ENCODE measurements at regions not wholly inside any gene's neighbourhood (a gene's known extent, or its start where the extent isn't known, plus 50 kb on each side); places are given as distances from the start of the nearest gene placed in this dataset.
"Not testable (repeated sequence)": the region's sequence is repeated elsewhere in the genome, so short reads cannot be mapped to it uniquely, and the experiment has no call there.

DNA sequence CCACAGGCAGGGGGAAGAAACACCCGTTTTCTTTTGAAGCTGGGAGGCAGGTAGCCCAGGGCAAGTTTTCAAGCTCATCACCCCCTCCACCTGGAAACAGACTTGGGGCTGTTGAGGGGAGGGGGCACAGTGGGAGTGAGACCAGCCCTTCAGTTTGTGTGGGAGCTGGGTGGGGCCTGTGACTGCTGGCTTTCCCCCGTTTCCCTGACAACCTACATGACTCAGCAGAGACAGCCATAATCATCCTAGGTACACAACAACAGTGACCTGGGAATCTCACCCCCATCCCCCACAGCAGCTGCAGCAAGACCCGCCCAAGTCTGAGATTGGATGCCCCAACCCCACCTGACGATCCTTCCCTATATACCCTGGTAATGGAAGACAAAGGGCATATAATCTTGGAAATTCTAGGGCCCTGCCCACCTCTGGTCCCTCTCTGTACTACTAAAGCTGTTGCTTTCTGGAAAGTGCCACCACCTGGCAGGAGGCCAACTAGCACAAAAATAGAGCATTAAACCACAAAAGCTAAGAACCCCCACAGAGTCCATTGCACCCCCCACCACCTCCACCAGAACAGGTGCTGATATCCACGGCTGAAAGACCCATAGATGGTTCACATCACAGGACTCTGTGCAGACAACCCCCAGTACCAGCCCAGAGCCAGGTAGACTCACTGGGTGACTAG, 422.2 kb upstream of the SGO1 start:
- DNase-seq, result no peak

DNA sequence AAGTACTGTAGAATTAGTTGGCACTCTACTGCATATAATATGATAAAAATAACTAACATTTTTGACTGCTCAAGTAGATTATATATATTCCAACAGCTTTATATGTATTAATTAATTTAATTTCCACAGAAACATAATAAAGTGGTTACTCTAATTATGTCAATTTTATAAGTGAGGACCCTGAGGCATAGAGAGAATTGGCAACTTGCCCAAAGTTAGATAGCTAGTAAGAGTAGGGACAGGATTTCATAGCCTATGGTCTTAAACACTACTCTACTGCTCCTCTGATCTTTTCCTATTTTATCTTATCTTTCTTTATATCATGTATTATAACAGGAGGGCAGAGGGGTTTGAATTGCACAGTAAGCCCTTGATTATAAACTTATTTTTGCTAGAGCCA, 418.7 kb upstream of the SGO1 start:
- DNase-seq, result no peak

DNA sequence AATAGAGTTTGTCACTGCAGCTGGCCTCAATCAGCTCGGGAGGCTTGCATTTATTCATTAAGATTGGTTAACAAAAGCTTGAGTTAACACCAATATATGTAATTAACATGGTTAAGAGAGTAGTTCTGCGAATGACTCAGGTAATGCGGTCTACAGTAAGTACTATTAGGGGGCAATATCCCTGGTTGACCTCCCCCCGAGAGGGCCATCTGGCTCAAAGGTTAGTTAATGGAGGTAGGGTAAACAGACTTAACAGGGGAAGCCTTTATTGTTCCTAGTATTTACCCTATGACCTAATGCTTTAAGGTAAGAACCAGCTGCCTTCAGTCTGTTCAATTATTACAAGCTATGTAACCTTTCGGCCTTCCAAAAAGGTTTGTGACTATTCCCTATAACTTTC, 403.3 kb upstream of the SGO1 start:
- no peak for DNase-seq

DNA sequence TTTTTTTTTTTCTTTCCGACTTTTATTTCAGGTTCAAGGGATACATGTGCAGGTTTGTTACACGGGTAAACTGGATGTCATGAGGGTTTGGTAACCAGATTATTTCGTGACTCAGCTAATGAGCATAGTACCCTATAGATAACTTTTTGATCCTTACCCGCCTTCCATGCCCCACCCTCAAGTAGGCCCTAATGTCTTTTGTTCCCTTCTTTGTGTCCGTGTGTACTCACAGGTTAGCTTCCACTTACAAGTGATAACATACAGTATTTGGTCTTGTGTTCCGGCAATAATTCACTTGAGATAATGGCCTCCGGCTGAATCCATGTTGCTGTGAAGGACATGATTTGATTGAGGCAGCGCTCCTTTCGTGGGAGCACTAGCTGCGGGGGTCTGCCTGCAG, 402.8 kb upstream of the SGO1 start:
- no peak for DNase-seq

DNA sequence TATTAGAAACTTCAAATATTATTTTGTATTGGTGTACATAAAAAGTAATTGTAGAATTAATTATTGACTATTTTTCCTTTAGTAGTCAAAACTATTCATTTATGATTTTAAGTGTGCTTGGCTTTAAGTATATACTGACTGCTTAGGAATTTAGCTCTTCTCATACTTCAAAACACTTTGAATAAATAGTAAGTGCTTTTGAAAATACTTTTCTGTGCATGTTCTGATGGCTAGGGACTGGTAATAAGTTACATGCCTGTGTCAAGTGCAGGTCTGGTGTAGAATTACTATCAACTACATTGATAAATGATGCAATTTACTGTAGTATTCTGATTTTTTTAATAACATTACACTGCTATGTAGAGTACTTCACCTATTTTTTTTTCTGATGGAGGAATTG, 397.6 kb upstream of the SGO1 start:
- no peak for DNase-seq

- no peak for DNase-seq
Observed at GRCh38 chr3:20576228-20576627, 390.2 kb upstream of the SGO1 start.

DNA sequence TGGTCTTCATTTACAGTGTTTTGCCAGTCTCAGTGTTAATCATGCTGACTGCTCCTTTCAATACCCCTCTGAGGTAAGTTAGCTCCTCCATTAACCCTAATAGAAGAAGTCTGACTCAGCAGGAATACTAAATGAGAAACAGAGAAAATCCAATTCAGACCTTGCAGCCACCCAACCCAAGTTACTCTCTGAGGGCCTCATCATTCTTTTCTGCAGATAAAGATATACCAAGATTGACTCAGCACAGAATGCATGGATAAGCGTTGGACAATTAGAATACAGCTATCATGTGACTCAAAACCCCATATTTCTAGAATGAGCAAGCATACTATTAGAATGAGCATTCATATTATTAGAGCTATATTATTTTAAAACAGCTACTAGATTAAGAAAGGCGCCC, 389.1 kb upstream of the SGO1 start:
- DNase-seq, result no peak

DNA sequence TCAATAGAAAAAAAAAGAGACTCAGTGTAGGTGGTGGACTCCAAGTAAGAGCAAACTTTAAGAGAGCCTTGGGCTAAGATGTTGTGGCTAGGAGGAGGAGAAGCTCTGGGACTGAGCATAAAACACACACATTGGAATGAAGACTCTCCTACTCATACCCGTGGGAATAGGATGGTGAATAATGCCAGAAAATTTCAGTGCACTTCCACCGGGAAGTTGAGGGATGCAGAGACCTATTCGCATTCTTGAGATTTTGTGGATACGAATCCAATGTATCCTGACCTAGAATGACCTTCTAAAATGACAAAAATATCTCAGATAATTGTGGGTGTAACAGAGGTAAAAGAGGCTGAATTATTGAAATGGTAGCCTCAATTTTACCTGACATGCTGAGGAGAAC, 388.7 kb upstream of the SGO1 start:
- DNase-seq, result no peak

DNA sequence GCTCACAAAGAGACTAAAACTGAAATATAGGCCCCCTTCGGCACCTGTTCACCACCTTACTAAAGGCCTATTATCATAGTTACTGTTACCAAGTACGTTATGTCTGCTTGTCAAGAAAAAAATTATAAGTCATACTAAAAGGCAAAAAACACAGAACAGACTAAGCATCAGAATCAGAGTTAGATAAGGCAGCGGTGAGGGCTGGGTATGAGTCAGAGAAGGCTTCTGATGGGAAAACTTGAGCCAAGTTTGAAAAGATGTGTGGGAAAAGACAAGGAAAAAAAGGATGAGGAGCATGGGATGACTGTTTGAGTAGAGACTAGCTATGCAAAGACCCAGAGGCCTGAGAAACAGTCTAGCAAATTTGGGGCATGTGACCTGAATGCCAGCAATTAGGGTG, 387.2 kb upstream of the SGO1 start:
- DNase-seq, result no peak

- no peak for DNase-seq
Observed at GRCh38 chr3:20572473-20572872, 386.5 kb upstream of the SGO1 start.

DNA sequence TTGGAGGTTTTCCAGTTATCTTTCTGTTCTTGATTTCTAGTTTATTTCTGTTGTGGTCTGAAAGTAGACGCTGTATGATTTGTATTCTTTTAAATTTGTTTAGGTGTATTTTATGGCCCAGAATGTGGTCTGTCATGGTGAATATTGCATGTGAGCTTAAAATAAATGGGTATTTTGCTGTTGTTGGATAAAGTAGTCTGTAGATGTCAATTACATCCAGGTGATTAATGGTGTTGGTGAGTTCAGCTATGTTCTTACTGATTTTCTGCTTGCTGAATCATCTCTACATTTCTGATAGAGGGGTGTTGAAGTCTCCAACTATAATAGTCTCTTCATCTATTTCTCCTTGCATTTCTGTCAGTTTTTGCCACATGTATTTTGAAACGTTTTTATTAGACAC, 383.3 kb upstream of the SGO1 start:
- DNase-seq, result no peak

DNA sequence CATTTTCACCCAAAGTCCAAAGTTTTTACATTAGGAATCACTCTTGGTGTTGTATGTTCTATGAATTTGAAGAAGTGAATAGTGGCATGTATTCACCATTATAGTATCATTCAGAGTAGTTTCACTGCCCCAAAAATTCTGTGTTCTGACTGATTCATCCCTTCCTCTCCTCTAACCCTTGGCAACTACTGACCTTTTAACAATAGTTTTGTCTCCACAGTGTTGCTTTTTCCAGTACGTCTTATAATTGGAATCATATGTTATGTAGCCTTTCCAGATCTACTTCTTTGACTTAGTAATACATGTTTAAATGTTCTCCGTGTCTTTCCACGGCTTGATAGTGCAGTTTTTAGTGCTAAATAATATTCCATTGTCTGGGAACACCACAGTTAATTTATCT, 379.0 kb upstream of the SGO1 start:
- no peak for DNase-seq

- DNase-seq, result no peak
Observed at GRCh38 chr3:20563985-20564384, 378.0 kb upstream of the SGO1 start.

- no peak for DNase-seq
Observed at GRCh38 chr3:20563251-20563650, 377.2 kb upstream of the SGO1 start.

GRCh38 chr3:20561166-20561565, 375.2 kb upstream of the SGO1 start:
- no peak for DNase-seq

DNA sequence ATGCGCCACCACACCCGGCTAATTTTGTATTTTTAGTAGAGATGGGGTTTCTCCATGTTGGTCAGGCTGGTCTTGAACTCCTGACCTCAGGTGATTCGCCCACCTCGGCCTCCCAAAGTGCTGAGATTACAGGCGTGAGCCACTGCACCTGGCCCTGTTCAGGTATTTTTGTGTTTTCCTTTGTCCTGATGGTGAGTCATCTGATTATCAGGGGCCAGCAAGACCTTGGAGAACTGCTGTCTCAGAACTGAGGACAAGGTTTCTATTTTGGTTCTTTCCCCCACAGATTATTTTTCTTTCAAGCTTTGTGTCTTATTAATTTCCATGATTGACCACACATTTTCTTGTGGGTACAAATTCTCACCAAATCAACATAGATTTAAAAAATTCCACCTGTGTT, 374.4 kb upstream of the SGO1 start:
- DNase-seq, result not testable (repeated sequence)

DNA sequence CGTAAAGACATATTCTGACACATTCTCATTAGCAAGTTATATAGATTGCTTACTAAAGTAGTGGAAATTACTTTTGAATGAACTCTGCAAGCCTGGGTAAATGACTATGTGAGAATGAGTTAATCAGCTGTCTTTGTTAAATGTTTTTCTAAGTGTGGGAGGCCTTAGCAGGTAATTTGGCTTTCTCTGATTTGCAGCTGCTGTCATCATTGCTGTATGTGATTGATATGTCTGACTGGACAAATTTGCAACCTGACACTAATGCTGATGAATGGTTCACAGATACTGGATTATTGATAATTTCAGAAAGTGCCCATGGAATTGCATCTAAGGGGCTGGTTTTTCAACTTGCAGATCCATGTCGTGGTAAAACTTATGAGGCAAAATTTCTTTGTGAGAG, 372.2 kb upstream of the SGO1 start:
- DNase-seq, result no peak

DNA sequence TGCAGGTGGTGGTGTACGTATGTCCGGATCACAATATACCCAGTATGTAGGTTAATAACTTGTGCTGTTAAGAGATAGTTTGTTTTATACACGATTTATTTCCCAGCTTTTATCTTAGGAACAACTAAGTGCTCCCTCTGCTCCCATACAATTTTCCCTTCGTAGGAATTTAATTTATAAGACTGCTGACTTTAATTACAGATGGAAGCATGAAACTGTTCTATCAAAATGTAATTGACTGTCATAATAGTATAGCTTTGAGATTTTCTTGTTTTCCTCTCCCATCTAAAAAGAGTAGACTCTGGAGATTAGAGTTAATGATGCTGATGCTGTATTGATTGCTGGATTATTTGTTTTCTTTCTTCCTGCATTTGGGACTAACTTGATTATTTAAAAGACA, 370.7 kb upstream of the SGO1 start:
- no peak for DNase-seq

DNA sequence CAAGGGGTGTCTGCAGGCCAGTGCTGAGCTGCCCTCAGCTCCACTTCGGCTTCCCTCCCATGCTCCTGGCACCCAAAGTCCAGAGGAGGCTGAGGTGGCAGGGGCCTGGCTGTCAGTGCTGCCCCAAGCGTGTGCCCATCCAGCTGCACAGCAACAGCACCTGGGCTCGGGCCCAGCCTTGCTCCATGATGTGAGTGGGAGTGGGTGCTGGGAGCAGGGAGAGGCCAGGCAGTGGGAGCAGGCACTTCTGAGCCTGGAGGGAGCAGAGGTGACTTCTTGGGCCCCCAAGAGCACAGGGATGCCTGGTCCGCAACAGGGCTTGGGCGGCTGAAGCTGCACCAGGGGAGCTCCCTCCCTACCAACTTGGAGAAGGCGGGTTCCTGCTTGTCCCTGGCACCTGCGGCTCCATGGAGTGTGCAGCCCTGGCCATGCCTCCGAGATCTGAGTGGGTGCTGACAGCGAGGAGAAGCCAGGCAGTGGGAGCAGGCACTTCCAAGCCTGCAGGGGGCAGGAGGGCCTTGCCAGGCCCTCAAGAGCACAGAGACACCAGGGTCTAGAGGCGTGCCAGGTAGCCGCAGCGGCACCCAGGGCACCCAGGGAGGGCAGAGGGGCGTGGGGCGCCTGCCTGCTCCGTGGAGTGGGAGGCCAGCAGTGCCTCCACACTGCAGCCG, 366.7 kb upstream of the SGO1 start:
- DNase-seq, result no peak

DNA sequence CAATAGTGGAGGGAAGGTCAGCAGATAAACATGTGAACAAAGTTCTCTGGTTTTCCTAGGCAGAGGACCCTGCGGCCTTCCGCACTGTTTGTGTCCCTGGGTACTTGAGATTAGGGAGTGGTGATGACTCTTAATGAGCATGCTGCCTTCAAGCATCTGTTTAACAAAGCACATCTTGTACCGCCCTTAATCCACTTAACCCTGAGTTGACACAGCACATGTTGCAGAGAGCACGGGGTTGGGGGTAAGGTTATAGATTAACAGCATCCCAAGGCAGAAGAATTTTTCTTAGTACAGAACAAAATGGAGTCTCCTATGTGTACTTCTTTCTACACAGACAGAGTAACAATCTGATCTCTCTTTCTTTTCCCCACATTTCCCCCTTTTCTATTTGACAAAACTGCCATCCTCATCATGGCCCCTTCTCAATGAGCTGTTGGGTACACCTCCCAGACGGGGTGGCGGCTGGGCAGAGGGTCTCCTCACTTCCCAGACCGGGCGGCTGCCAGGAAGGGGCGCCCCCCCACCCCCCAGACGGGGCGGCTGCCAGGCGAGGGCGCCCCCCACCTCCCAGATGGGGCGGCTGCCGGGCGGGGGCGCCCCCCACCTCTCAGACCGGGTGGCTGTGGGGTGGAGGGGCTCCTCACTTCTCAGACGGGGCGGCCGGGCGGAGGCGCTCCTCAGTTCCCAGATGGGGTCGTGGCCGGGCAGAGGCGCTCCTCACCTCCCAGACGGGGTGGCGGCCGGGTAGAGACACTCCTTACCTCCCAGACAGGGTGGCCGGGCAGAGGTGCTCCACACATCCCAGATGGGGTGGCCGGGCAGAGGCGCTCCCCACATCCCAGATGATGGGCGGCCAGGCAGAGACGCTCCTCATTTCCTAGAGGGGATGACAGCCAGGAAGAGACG, 361.6 kb upstream of the SGO1 start:
- DNase-seq, result not testable (repeated sequence)

DNA sequence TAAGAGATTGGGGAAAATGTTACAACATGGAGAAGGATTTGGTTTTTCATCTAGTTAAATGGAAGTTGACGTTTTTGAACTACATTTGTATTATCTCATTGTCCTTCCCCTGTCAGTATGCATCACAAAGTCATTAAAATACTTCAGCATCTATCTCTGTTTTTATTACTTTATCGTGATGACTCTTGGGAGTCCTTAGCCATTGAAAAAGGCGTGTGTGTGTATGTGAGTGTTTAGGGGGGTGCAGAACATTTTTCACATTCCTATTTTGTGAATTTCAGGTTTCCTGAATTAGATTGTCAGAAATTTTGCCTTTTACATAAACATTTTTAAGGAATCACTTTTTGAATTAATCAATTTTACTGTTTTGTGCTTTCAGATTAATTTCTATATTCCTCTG, 360.6 kb upstream of the SGO1 start:
- DNase-seq, result no peak

DNA sequence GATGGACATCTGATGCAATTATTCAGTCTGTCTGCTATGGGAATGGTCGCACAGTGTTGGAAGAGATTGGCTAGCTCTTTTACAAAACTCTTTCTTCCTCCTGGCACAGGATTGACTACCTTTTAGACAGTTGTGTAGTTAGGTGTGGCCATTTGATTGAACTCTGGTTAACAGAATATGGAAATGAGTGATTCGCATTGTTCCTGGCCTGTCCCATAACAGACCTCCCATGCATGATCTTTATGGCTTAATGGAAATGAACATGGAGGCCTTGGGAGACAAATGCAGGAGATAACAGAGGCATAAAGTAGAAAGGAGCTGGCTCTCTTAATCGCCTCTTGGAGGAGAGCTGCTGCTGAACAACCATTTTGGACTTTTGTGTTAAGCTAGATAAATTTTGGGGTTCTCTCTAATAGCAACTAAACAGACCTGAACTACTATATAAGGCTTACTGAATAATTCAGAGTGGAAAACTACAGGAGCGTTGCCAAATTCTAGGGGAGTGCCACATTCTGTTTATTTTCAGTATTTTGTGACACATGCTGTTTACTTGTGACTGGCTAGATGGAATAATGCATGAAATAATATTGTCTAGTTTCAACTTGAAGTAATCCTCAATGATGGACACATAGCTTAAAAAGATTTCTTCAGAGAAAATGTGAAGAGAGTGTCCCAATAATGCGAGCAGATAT, 357.7 kb upstream of the SGO1 start:
- no peak for DNase-seq

DNA sequence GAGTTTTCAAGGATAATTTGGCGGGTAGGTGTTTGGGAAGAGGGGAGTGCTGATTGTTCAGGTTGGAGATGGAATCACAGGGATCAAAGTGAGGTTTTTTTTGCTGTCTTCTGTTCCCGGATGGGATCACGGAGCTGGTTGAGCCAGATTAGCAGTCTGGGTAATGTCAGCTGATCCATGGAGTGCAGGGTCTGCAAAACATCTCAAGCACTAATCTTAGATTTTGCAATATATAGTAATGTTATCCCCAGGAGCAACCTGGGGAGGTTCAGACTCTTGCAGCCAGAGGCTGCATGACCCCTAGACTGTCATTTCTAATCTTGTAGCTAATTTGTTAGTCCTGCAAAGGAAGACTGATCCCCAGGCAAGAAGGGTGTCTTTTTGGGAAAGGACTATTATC, 354.1 kb upstream of the SGO1 start:
- DNase-seq, result no peak
